SK-N-SH treated with all-trans-retinoic acid at 6 μM for 48 hours (cell line): ENCODE measurements at regions not wholly inside any gene's neighbourhood (a gene's known extent, or its start where the extent isn't known, plus 50 kb on each side); places are given as distances from the start of the nearest gene placed in this dataset.

Source experiments
- ARNTL ChIP-seq: fragments of 450-650 bp; formaldehyde crosslinking; IDR thresholded peaks from 2 replicates; pipeline ENCODE4 v1.5.0; 2020; ENCODE audit warnings: low read depth, mild to moderate bottlenecking, moderate library complexity, borderline replicate concordance
- ESRRG ChIP-seq: fragments of 250-450 bp; sonication (Bioruptor Pico); IDR thresholded peaks from 2 replicates; pipeline ENCODE4 v1.6.1; 2021; ENCODE audit warnings: mild to moderate bottlenecking
- SNAI2 ChIP-seq: fragments of 250-450 bp; sonication (Bioruptor Pico); IDR thresholded peaks from 2 replicates; pipeline ENCODE4 v1.5.0; 2020; ENCODE audit warnings: mild to moderate bottlenecking, moderate library complexity
- ZFP30 ChIP-seq: fragments of 450-650 bp; formaldehyde crosslinking; IDR thresholded peaks from 2 replicates; pipeline ENCODE4 v1.5.0; 2022; ENCODE audit warnings: mild to moderate bottlenecking, moderate library complexity

DNA sequence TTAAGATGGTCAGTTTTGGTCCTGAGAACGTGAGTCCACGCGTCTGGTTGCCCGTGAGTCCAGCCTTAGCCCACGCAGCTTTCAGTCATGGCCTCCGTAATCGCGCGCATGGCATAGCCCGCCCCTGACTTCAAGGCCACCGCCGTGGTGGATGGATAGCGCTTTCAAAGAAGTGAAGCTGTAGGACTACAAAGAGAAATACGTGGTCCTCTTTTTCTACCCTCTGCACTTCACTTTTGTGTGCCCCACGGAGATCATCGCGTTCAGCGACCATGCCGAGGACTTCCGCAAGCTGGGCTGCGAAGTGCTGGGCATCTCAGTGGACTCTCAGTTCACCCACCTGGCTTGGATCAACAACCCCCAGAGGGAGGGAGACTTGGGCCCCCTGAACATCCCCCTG is 142.0 kb upstream of the MCHR2 start:
- no peak for TF ChIP-seq ARNTL (CRISPR knock-in tag)
- TF ChIP-seq ESRRG (CRISPR knock-in tag) = no peak
- no peak for TF ChIP-seq SNAI2 (CRISPR knock-in tag)
- no peak for TF ChIP-seq ZFP30
